Activated CD8-positive, alpha-beta memory T cell treated with anti-CD3 and anti-CD28 coated beads, Interleukin-2, amount 50 U/mL, for 24 hours (primary cell): ENCODE measurements at regions not wholly inside any gene's neighbourhood (a gene's known extent, or its start where the extent isn't known, plus 50 kb on each side); places are given as distances from the start of the nearest gene placed in this dataset.
A peak's percentile ranks its signal among the peaks of the same experiment; 100 is the strongest.
"Not testable (repeated sequence)": the region's sequence is repeated elsewhere in the genome, so short reads cannot be mapped to it uniquely, and the experiment has no call there.

ENCODE experiments used
- DNase-seq: peaks from one replicate; pipeline ENCODE4 v3.0.0-alpha.2; 2020; ENCODE audit errors: extremely low read depth

DNA sequence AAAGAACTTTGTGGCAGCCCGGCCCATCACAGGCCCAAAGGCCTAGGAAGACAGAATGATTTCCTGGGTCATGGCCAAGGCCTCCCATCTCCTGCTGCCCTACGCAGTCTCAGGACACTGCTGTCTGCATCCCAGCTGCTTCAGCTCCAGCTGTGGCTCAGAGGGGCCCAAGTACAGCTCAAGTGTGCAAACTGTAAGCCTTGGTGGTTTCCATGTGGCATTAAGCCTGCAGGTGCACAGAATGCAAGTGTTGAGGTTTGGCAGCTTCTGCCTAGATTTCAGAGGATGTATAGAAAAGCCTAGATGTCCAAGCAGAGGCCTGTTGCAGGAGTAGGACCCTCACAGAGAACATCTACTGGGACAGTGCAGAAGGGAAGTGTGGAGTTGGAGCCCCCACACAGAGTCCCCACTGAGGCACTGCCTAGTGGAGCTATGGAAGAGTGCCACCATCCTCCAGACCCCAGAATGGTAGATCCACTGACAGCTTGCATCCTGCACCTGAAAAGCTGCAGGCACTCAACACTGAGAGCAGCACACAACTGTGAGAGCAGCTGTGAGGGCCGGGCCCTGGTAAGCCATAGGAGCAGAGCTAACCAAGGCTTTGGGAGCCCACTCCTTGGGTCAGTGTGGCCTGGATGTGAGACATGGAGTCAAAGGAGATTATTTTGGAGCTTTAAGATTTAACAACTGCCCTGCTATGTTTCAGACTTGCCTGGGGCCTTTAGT is 208.2 kb upstream of the CMC1 start:
- DNase-seq = no peak

DNA sequence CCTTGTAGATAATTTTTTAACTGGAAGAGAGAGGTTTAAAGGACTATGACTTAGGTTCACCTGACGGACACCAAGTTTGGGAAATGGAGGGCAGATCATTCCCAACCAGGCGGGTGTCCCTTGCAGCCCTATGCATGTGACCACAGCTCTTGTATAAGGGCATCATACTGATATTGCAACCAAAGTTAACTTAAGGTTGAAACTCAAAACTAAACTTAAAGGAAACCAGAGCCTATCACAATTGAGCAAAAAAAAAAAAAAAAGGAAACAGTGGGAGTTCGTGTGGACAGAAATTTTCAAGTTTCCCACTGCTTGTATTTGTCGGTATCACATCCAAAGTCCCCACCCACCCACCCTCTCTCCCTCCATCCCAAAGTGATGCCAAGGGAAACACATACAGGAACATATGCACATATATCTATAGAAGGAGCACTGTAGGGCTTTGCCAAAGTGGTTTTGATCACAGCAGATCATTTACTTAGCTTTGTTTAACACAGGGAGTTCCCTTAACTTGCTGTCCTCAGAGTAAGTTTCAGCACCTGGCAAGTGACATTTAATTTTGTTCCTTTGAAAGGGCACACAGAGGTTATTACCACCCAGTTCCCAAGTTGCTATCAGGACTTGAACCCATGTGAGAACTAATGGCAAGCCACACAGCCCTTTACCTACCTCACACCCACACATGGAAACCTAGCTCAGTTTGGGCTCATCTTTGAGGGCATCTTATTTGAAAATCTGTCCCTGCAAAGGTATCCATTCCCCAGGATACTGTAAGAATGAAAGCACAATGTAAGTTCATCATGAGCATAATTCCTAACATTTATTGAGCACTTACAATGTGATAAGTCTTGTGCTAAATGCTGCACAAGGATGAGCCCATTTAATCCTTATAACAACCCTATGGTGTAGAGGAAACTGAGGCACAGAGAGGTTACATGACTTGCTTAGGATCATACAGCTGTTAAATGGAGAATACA is 204.5 kb upstream of the CMC1 start:
- no peak for DNase-seq

DNA sequence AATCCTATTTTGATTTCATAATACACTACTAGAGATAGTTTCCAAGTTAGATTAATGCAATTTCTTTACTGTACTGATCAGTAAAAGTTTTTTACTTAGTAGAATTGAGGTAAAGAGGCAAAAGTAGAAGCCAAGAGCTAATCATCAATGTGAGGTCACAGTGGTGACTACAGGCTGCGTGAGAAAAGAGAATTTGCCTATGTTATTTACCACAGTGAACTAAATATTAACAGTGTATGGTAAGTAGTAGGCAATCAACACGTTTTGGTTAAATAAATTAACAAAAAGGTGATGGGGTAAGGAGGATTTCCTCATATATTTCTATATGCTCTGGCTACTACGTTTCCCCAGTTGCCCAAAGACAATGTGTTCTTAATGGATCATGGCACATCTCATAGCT is 202.2 kb upstream of the CMC1 start:
- no peak for DNase-seq

GRCh38 chr3:28039829-28040228 is 201.6 kb upstream of the CMC1 start:
- no peak for DNase-seq

- DNase-seq = no peak
Measured at GRCh38 chr3:28042095-28042635, 199.3 kb upstream of the CMC1 start.

GRCh38 chr3:28042707-28043106 is 198.7 kb upstream of the CMC1 start:
- DNase-seq = no peak

DNA sequence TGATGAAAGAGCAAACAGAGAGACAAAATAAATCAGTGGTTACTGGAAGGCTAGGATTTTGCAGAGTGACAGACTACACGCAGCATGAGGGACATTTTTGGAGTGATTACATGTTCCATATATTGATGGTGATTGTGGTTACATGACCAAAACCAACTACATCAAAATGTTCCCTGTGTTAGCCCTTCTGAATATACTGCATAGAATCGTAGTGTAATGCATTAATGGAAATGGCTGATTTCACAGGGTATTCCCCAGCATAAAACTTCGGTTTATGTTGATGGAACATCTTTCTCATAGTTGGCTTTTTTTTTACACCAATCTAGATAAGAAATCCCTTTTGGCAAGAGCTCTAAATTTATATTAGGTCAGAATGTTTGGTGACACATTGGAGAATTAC is 191.3 kb upstream of the CMC1 start:
- DNase-seq = no peak

- DNase-seq = peak; percentile 17
Measured at GRCh38 chr3:28050885-28051284, 190.5 kb upstream of the CMC1 start.

- no peak for DNase-seq
Measured at GRCh38 chr3:28053759-28054158, 187.7 kb upstream of the CMC1 start.

DNA sequence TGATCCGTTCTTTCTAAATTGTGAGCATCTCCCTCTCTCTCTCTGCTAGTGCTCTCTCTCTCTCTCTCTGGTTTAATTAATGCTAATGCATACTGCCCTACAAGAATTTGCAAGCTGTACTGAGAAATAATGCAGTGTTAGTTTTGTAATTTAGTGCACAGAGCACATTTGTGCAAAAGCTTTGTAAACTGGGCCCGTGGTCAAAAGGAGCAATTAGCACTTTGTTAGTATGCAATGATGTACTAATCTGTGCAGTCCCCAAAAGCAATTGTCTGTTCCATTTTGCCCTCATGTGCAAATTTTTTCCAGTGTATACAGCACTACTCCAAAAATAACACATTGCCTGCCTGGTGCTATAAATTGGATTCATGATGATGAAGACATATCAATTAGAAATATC is 184.6 kb upstream of the CMC1 start:
- DNase-seq = no peak

DNA sequence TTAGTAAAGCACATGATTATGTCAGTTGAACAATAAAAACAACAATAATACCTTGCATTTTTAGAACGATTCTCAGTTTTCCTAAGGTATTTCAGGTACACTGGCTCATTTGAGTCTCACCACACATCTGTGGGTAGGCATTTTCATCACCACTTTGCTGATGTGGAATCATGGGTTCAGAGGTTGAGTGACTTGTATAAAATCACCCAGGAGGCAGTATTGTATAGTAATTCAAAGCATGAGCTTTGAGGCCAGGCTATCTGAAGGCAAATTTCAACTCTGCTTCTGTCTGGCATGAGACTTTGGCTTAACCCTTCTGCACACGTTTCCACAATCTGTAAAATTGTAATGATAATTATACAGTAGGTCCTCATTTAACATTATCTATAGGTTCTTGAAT is 183.9 kb upstream of the CMC1 start:
- no peak for DNase-seq

- not testable (repeated sequence) for DNase-seq
Measured at GRCh38 chr3:28059199-28059598, 182.2 kb upstream of the CMC1 start.

GRCh38 chr3:28066020-28066419 is 175.4 kb upstream of the CMC1 start:
- DNase-seq = no peak

- no peak for DNase-seq
Measured at GRCh38 chr3:28067014-28067413, 174.4 kb upstream of the CMC1 start.

DNA sequence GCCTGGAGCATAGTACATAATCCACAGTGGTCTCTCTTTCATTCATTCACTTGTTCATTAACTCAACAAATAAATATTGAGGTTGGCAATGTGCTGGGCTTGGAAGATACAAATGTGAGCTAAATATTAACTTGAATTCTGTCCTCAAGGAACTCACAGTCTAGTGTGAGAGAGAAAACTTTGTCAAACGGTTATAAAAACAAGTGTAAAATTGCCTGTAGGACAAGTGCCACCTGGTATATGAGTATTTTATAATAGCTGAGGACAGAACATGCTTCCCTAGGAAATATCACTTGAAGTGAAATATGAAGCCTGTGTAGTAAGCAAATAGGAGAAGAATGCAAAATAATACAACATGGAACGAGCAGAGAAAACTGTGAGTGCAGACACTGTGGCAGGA is 173.1 kb upstream of the CMC1 start:
- DNase-seq = no peak

- DNase-seq = no peak
Measured at GRCh38 chr3:28069438-28069837, 172.0 kb upstream of the CMC1 start.

GRCh38 chr3:28076246-28076645 is 165.2 kb upstream of the CMC1 start:
- no peak for DNase-seq

- no peak for DNase-seq
Measured at GRCh38 chr3:28077572-28077971, 163.8 kb upstream of the CMC1 start.

- no peak for DNase-seq
Measured at GRCh38 chr3:28078536-28078935, 162.9 kb upstream of the CMC1 start.

DNA sequence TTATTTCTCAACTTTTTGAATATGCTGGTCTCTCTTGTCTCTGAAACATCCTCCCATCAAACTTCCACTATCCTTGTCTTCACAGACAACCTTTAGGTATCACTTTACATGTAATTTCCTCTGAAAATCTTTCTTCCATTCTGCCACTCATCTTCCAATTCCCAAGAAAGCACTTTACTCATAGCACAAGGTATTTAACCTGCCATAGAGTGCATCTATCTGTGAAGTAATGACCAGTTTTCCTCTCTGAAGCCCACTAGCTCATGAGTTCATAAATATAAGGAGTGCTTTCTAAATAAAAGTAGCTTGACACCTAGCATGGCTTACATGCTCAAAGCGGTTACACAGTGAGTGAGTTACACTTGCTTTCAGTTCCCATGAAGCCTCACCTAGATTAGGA is 160.7 kb upstream of the CMC1 start:
- no peak for DNase-seq

- DNase-seq = no peak
Measured at GRCh38 chr3:28081533-28081947, 159.9 kb upstream of the CMC1 start.

DNA sequence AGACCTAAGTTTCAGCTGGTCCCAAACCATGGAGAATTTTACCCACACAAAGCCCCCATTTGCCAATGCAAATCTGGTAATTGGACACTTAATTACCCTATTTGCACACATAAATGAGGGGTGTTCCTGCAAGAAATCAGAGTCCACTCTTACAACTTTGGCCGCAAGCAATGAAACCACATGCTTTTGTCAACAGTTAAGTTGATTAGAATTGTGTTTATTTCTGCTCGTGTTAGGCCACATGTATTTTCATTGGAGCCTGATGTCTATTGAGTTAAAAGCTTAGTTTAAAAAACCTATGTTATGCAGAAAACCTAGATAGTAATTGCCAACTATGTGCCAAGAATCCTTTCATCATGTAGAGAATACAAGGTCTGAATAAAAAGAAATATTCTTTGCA is 153.8 kb upstream of the CMC1 start:
- no peak for DNase-seq
